Mesothelial cell of epicardium (in vitro differentiated cells): ENCODE measurements at regions not wholly inside any gene's neighbourhood (a gene's known extent, or its start where the extent isn't known, plus 50 kb on each side); places are given as distances from the start of the nearest gene placed in this dataset.

ENCODE experiments used
- DNase-seq, 2 experiments: peaks; one replicate each; pipeline ENCODE4 v3.0.0; 2021; ENCODE audit warnings: low spot score in 2 of 2; ENCODE audit not compliant: unreplicated experiment in 2 of 2
- H3K27ac Mint-ChIP-seq: 2 replicates; pipeline ENCODE4 v1.8.0; 2021; ENCODE audit warnings: mixed read lengths
- H3K27me3 Mint-ChIP-seq: 2 replicates; pipeline ENCODE4 v1.8.0; 2021; ENCODE audit warnings: low read depth, mixed read lengths
- H3K36me3 Mint-ChIP-seq: 2 replicates; pipeline ENCODE4 v1.8.0; 2021; ENCODE audit warnings: mixed read lengths
- H3K4me1 Mint-ChIP-seq: 2 replicates; pipeline ENCODE4 v1.8.0; 2021; ENCODE audit warnings: mixed read lengths
- H3K4me3 Mint-ChIP-seq: 2 replicates; pipeline ENCODE4 v1.8.0; 2021; ENCODE audit warnings: mild to moderate bottlenecking, moderate library complexity, mixed read lengths
- H3K9me3 Mint-ChIP-seq: 2 replicates; pipeline ENCODE4 v1.8.0; 2021; ENCODE audit warnings: mixed read lengths
- CTCF ChIP-seq: fragments of 200-600 bp; sonication (generic); IDR thresholded peaks from one replicate; pipeline ENCODE4 v1.5.0; 2021; ENCODE audit warnings: antibody characterized with exemption; ENCODE audit not compliant: unreplicated experiment

GRCh38 chr1:215502081-215502480 lies 65.0 kb upstream of the KCTD3 start:
- H3K9me3 Mint-ChIP-seq: peaks cover 12% of the 10 kb centered on the region
- no peaks in the 10 kb centered on the region for H3K4me1 Mint-ChIP-seq
- no peak for DNase-seq
- H3K27me3 Mint-ChIP-seq: no peaks in the 10 kb centered on the region
- no peak overlapping the region for H3K4me3 Mint-ChIP-seq
- H3K36me3 Mint-ChIP-seq: no peaks in the 10 kb centered on the region
- TF ChIP-seq CTCF: no peak
- H3K27ac Mint-ChIP-seq: no peak overlapping the region

GRCh38 chr1:215507119-215507518 lies 60.0 kb upstream of the KCTD3 start:
- H3K36me3 Mint-ChIP-seq: peaks cover 5% of the 10 kb centered on the region
- TF ChIP-seq CTCF: no peak
- no peak overlapping the region for H3K4me3 Mint-ChIP-seq
- DNase-seq: no peak
- H3K4me1 Mint-ChIP-seq: no peaks in the 10 kb centered on the region
- H3K27me3 Mint-ChIP-seq: no peaks in the 10 kb centered on the region
- no peak overlapping the region for H3K27ac Mint-ChIP-seq
- H3K9me3 Mint-ChIP-seq: peaks cover 55% of the 10 kb centered on the region

- Mint-ChIP-seq H3K27me3 (no peaks in the 10 kb centered on the region), H3K27ac (no peak overlapping the region), H3K9me3 (peaks cover 66% of the 10 kb centered on the region), H3K36me3 (peaks cover 10% of the 10 kb centered on the region), H3K4me1 (no peaks in the 10 kb centered on the region), H3K4me3 (no peak overlapping the region)
- no peak for TF ChIP-seq CTCF
- no peak for DNase-seq
These were observed 58.8 kb upstream of the KCTD3 start for GRCh38 chr1:215508311-215508710.
